Endothelial cell of umbilical vein (primary cell): ENCODE measurements at regions not wholly inside any gene's neighbourhood (a gene's known extent, or its start where the extent isn't known, plus 50 kb on each side); places are given as distances from the start of the nearest gene placed in this dataset.

Source experiments
- BruUV-seq: library from RNA; stranded (reverse); fragments of 400-500 nt; replicated peaks from 2 replicates; lab custom pipeline; 2021; lab: Mats Ljungman, UMichigan
- CTCF ChIA-PET: fragments of 300-600, 350-600 bp; sonication (Branson Sonifier 250); formaldehyde crosslinking; loops from one replicate; lab custom pipeline; 2021; ENCODE audit warnings: antibody characterized with exemption, inconsistent platforms; lab: Charles Lee
- POLR2A ChIA-PET: fragments of 300-600, 350-600 bp; sonication (Branson Sonifier 250); formaldehyde crosslinking; loops from one replicate; lab custom pipeline; 2021; ENCODE audit warnings: antibody characterized with exemption, inconsistent platforms; lab: Charles Lee
- DNase-seq: peaks from one replicate; pipeline ENCODE4 v3.0.0-alpha.2; 2011; ENCODE audit warnings: low read depth, low spot score
- FAIRE-seq: peaks from 2 replicates; lab custom pipeline; 2011; peaks lifted over from hg19 to GRCh38; lab: Jason Lieb, UNC
- H2AFZ ChIP-seq: 2 replicates; pipeline ENCODE4 v1.6.0; 2012; ENCODE audit warnings: low read depth, low read length, control low read depth, inconsistent platforms
- H3K27ac ChIP-seq: 2 replicates; pipeline ENCODE4 v1.5.1; 2011; ENCODE audit warnings: low read depth, mild to moderate bottlenecking, control low read depth, low read length, moderate library complexity; ENCODE audit not compliant: insufficient read depth
- H3K27me3 ChIP-seq, 2 experiments: 2 replicates each; pipeline versions ENCODE4 v1.6.0 to v1.6.1; 2011; ENCODE audit warnings: low read length in 2 of 2, mixed read lengths in 1 of 2; ENCODE audit not compliant: control insufficient read depth in 2 of 2, insufficient read depth in 2 of 2
- H3K36me3 ChIP-seq, 2 experiments: 2 replicates in 1 of 2; 3 replicates in 1 of 2; pipeline ENCODE4 v1.5.1; 2011; ENCODE audit warnings: low read length in 2 of 2, mild to moderate bottlenecking in 1 of 2, moderate library complexity in 1 of 2; ENCODE audit not compliant: control insufficient read depth in 2 of 2, insufficient read depth in 2 of 2; ENCODE audit errors: extremely low read depth in 1 of 2
- H3K4me1 ChIP-seq: 3 replicates; pipeline ENCODE4 v1.5.1; 2011; ENCODE audit warnings: mild to moderate bottlenecking, low read length; ENCODE audit not compliant: control insufficient read depth, insufficient read depth; ENCODE audit errors: extremely low read depth
- H3K4me2 ChIP-seq: 2 replicates; pipeline ENCODE4 v1.6.1; 2011; ENCODE audit warnings: low read length, control low read depth, mixed read lengths; ENCODE audit not compliant: insufficient read depth
- H3K4me3 ChIP-seq, 3 experiments: fragments of 200-600 bp in 1 of 3; sonication (generic), shearing (Covaris generic) in 1 of 3; replicated peaks in 1 of 3; 2 replicates each; pipeline ENCODE4 v1.5.1; 2011 to 2016; ENCODE audit warnings: control low read depth in 3 of 3, low read length in 3 of 3, mild to moderate bottlenecking in 2 of 3, inconsistent platforms in 1 of 3, low read depth in 1 of 3, moderate library complexity in 1 of 3; ENCODE audit not compliant: insufficient read depth in 1 of 3
- H3K79me2 ChIP-seq: 2 replicates; pipeline ENCODE4 v1.6.0; 2012; ENCODE audit warnings: low read length, inconsistent platforms; ENCODE audit not compliant: control insufficient read depth, insufficient read depth
- H3K9ac ChIP-seq: replicated peaks from 2 replicates; pipeline ENCODE3; 2011; ENCODE audit warnings: low read length, control low read depth; ENCODE audit not compliant: insufficient read depth; ENCODE audit errors: extremely low read depth
- H3K9me1 ChIP-seq: replicated peaks from 3 replicates; pipeline ENCODE4 v1.6.0; 2011; ENCODE audit warnings: mild to moderate bottlenecking, low read length; ENCODE audit not compliant: control insufficient read depth, insufficient read depth; ENCODE audit errors: extremely low read depth
- H3K9me3 ChIP-seq: replicated peaks from 2 replicates; pipeline ENCODE4 v1.5.1; 2012; ENCODE audit warnings: low read length, inconsistent platforms; ENCODE audit not compliant: control insufficient read depth, insufficient read depth
- H4K20me1 ChIP-seq: replicated peaks from 2 replicates; pipeline ENCODE3; 2011; ENCODE audit warnings: mild to moderate bottlenecking, low read length; ENCODE audit not compliant: control insufficient read depth, insufficient read depth; ENCODE audit errors: extremely low read depth
- EZH2 ChIP-seq: IDR thresholded peaks from 2 replicates; pipeline ENCODE4 v1.6.1; 2012; ENCODE audit warnings: borderline replicate concordance, low read depth, mild to moderate bottlenecking, moderate library complexity, low read length, inconsistent platforms; ENCODE audit not compliant: severe bottlenecking
- FOS ChIP-seq: IDR thresholded peaks from 2 replicates; pipeline ENCODE4 v1.6.1; 2011; ENCODE audit warnings: mild to moderate bottlenecking, low read length, moderate library complexity, borderline replicate concordance; ENCODE audit not compliant: insufficient read depth
- GATA2 ChIP-seq: IDR thresholded peaks from 2 replicates; pipeline ENCODE4 v1.7.0; 2011; ENCODE audit warnings: low read depth, mild to moderate bottlenecking, moderate library complexity, mixed read lengths, low read length; ENCODE audit not compliant: insufficient read length, insufficient read depth
- JUN ChIP-seq: IDR thresholded peaks from 2 replicates; pipeline ENCODE4 v1.6.1; 2011; ENCODE audit warnings: borderline replicate concordance, low read depth; ENCODE audit not compliant: insufficient read length, insufficient read depth
- MYC ChIP-seq: IDR thresholded peaks from one replicate; pipeline ENCODE4 v1.6.1; 2011; ENCODE audit warnings: mild to moderate bottlenecking, low read depth, low read length
- POLR2A ChIP-seq: IDR thresholded peaks from 2 replicates; pipeline ENCODE4 v1.6.1; 2012; ENCODE audit warnings: low read depth, mild to moderate bottlenecking, control low read depth, low read length
- dilution Hi-C: fragments of 300-500 bp; cut with MboI; formaldehyde crosslinking; loops from one replicate; pipeline ENCODE4 v1.15.0; 2019; ENCODE audit warnings: low sequenced_read_pairs; ENCODE audit not compliant: extremely low pct_ligation_motif_present
- intact Hi-C: fragments of 100-400 bp; cut with micrococcal nuclease; formaldehyde crosslinking; loops from one replicate; pipeline ENCODE4 v1.10.0; 2022
- TF ChIP-seq, protein P1 (sequence below), 2 donors: IDR thresholded peaks; 1 replicate in 1 of 2; 2 replicates in 1 of 2; pipeline ENCODE4 v1.5.1; 2011; ENCODE audit warnings: low read length in 2 of 2, mild to moderate bottlenecking in 2 of 2, moderate library complexity in 2 of 2, control low read depth in 1 of 2, inconsistent platforms in 1 of 2, low read depth in 1 of 2; ENCODE audit not compliant: insufficient read depth in 1 of 2; ENCODE audit errors: extremely low read depth in 1 of 2
- TF ChIP-seq, protein P2 (sequence below): IDR thresholded peaks from 2 replicates; pipeline ENCODE4 v1.6.1; 2011; ENCODE audit not compliant: insufficient read depth, insufficient read length

DNA sequence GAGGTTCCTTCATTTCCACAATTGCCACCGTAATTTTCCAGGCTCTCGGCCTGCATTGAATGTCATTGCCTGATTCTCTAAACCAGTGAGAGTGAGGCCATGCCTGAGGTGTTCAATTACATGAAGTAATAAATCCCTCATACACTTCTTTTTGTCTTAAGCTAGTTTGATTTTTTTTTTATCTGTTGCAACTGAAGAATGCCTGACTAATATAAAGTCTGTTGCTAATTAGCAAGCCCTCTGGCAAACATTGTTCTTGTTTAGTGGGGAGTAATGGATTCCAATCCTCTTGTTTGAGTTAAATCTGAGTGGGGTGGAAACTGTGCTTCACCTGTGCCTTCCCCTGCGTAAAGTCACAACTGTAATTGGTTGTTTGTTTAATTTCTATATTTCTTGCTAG lies 338.1 kb upstream of the ATP10B start:
- Histone ChIP-seq H3K9me1 (no peaks in the 10 kb centered on the region), H3K4me1 (no peaks in the 10 kb centered on the region), H3K79me2 (no peaks in the 10 kb centered on the region), H3K9ac (no peak overlapping the region), H3K36me3 (no peaks in the 10 kb centered on the region), H2AFZ (no peak overlapping the region), H4K20me1 (no peaks in the 10 kb centered on the region), H3K27ac (no peak overlapping the region), H3K9me3 (no peaks in the 10 kb centered on the region), H3K4me3 (no peak overlapping the region), H3K27me3 (no peaks in the 10 kb centered on the region), H3K4me2 (no peak overlapping the region)
- TF ChIP-seq JUN (no peak), FOS (no peak), GATA2 (no peak), EZH2 (no peak), MYC (no peak), POLR2A (no peak)
- TF ChIP-seq, protein P1, sequence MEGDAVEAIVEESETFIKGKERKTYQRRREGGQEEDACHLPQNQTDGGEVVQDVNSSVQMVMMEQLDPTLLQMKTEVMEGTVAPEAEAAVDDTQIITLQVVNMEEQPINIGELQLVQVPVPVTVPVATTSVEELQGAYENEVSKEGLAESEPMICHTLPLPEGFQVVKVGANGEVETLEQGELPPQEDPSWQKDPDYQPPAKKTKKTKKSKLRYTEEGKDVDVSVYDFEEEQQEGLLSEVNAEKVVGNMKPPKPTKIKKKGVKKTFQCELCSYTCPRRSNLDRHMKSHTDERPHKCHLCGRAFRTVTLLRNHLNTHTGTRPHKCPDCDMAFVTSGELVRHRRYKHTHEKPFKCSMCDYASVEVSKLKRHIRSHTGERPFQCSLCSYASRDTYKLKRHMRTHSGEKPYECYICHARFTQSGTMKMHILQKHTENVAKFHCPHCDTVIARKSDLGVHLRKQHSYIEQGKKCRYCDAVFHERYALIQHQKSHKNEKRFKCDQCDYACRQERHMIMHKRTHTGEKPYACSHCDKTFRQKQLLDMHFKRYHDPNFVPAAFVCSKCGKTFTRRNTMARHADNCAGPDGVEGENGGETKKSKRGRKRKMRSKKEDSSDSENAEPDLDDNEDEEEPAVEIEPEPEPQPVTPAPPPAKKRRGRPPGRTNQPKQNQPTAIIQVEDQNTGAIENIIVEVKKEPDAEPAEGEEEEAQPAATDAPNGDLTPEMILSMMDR (IDR thresholded peaks at IDR 0.05; ENCODE audit: extremely low read depth in 1 of 2, insufficient read depth in 1 of 2, low read depth in 1 of 2, low read length in 2 of 2), result no peak
- TF ChIP-seq, protein P2, sequence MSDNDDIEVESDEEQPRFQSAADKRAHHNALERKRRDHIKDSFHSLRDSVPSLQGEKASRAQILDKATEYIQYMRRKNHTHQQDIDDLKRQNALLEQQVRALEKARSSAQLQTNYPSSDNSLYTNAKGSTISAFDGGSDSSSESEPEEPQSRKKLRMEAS, result no peak
- no TSS peak for BruUV-seq
- dilution Hi-C loops (no loop called here), intact Hi-C loops (no loop called here)
- ChIA-PET CTCF (no interaction called here), POLR2A (no interaction called here)
- no peak for DNase-seq
- FAIRE-seq, result no peak
